T follicular helper cell (primary cell): ENCODE measurements at regions not wholly inside any gene's neighbourhood (a gene's known extent, or its start where the extent isn't known, plus 50 kb on each side); places are given as distances from the start of the nearest gene placed in this dataset.

Source experiments
- DNase-seq: peaks from one replicate; pipeline ENCODE4 v3.0.0-alpha.2; 2020; ENCODE audit warnings: low read depth

DNA sequence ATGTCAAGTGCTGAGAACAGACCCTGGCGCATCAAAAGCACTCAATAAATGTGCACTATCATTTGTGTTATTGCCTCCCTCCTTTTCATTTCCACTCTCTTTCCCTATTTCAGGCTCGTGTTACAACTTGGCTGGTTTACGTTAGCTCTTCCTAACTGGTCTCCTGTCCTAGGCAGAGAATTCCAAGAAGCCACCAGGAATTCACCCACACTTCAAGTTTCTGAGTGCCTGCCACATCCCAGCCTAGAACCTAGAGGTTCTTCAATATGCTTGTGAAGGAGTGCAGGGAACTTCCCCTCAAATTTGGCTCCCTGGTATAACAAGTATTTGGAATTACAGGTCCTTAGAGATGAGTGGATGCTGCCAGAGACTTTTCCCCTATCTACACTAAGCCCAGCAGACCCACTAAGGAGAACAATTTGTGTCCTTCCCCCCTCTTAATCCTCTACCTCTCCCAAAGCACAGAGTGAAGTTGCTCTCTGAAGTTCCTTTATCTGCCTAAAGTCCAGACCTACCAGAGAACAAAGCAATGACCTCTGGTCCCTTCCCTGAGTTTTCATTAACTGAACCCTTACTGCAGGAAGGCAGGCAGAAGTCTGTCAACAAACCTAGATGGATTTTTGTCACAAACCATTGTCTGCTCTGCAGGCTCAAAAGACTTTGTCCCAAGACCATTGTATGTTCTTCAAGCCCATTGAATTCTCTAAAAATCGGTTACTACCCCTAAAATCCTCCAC is 201.6 kb upstream of the JARID2 start:
- no peak for DNase-seq

DNA sequence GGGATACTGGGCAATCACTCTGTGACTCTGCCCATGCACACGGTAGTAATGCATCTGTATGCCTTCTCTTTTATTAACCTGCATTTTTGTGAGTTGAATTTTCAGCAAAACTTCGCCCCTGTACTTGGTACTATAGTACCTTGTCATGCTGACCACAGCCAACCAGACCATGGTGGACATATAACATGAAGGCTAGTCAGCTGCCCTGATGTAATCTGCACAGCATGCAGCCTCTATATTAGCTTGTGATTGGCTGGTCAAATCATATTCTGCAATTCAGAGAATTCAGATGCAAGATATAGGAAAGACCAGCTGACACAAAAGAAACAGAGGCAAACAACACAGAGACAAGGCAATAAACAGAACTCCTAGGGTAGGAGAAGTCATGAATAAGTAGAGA is 200.9 kb upstream of the JARID2 start:
- no peak for DNase-seq

GRCh38 chr6:15046751-15047150 is 199.1 kb upstream of the JARID2 start:
- DNase-seq = no peak

DNA sequence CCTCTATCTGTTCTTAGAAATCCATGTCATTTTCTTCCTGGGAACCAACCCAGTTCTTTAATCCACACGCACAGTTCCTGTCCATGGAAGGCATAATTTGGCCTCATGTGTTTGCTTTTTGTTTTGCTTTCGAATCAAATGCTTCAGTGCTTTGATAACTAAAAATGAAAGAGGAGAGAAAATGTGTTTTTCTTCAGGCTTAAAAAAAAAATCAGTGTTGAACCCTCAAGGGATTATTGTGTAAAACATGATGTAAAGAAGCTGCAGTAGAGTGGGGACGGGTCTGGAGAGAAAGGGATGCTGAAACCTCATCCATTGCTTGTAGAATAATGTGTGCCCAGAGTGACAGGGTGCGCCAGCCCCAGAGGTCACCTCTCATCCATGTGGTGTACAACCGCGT is 197.5 kb upstream of the JARID2 start:
- no peak for DNase-seq

- no peak for DNase-seq
Observed at GRCh38 chr6:15058200-15059061, 187.4 kb upstream of the JARID2 start.

DNA sequence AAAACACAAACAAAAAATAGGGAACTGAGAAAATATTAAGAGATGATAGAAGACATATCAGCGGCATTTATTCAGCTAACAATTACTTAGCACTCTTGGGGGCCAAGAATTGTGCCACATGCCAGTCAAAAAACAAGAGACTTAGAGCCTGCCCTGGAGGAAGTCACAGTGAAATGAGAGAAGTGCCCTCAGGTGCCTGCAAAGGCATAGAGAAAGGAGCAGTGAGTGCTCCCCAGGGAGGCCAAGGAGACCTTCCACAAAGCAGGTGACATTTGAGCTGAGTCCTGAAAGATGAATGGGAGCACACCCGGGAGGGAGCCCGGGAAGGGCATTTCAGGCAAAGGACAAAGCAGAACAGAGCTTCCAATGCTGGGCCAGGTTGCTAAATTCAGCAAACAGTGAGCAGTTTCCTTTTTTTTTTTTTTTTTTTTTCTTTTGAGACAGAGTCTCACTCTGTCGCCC is 184.7 kb upstream of the JARID2 start:
- DNase-seq = no peak

- no peak for DNase-seq
Observed at GRCh38 chr6:15061908-15062515, 183.9 kb upstream of the JARID2 start.

GRCh38 chr6:15062516-15063252 is 183.2 kb upstream of the JARID2 start:
- DNase-seq = no peak

DNA sequence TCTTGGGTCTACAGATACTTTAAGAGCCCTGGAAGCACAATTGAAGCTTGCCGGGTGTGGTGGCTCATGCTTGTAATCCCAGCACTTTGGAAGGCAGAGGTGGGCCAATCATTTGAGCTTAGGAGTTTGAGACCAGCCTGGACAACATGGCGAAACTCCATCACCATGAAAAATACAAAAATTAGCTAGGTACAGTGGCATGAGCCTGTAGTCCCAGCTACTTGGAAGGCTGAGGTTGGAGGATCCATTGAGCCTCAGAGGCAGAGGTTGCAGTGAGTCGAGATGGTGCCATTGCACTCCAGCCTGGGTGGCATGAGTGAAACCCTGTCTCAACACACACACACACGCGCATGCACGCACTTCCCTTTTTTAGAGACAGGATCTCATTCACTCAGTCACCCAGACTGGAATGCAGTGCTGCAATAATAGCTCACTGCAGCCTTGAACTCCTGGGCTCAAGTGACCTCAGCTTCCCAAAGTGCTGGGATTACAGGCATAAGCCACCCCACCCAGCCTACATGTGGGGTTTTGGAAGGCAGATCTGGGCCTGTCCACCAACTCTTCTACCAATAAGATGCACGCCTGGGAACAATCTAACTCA is 182.5 kb upstream of the JARID2 start:
- no peak for DNase-seq

- no peak for DNase-seq
Observed at GRCh38 chr6:15065261-15065989, 180.4 kb upstream of the JARID2 start.

DNA sequence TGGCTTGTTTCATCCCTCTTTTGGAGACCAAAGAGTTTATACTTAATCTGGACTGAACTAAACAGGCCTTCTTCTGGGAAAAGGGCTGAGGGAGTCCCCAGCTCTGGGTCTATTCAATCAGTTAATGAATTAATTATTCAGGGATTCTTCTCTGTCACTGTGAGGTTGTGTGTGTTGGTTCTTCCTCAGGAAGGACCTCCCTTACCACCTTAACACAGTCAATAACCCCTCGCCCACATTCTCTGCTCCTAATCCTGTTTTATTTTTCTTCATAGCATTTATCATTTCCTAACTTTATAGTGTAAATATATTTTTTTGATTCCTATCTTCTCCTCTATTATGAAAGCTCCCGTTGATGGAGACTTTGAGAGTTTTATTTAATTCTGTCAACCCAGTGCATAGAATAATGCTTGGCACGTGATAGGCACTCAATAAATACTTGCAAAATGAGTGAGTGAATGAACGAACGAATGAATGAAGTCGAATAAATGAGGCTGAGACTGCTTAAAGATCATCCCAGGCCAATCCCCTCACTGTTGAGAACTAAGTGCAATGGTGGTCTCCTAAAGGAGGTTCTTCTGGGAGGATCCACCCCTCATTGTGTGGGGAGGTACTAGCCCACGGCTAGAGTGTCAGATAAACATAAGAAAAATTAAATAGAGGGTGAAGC is 179.6 kb upstream of the JARID2 start:
- DNase-seq = no peak

GRCh38 chr6:15073344-15073789 is 172.5 kb upstream of the JARID2 start:
- no peak for DNase-seq

- no peak for DNase-seq
Observed at GRCh38 chr6:15073883-15074465, 171.9 kb upstream of the JARID2 start.

DNA sequence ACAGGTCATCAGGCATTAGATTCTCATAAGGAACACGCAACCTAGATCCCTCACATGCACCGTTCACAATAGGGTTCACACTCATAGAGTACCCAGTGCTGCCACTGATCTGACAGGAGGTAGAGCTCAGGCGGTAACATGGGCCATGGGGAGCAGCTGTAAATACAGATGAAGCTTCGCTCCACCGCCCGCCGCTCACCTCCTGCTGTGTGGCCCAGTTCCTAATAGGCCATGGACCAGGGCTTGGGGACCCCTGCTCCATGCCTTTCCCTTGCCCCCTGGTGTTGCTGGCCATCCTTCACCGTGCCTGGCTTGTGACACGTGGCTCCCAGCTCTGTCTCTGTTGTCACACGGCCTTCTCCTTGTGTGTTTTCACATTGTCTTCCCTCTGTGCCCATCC is 171.1 kb upstream of the JARID2 start:
- DNase-seq = no peak

DNA sequence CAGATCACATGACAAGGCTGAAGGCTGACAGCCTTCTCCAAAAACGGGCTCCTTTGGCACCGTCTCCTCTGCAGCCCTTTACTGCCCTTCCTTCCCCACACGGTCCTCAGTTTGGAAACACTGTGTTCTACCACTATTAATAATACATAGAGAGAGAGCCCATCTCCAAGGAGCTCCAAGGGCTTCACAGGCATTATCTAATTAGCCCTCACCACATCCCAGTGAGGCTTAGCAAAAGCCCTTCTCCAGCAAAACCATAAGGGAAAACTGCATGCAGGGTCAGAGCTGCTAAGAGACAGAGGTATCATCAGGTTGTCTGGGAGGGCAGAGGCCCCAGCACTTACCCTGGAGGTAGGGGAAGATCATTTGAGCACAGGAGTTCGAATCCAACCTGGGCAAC is 169.3 kb upstream of the JARID2 start:
- no peak for DNase-seq

DNA sequence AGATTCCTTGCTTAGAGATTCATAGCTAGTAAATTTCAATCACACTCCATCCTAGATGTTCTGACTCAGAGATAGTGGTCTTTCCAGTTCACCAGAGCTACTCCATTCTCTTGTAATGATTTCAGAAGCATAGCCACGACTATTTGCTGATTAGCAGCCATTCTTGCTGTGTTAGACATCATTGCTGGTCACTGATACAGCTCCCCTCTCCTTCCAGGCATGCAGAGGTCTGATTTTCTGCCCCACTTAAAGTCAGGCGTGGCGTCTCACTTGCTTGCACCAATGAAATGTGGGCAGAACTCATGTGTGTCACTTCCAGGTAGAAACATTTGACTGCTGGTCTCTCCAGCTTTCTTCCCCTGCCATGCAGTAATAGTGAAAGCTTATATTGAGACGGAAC is 168.9 kb upstream of the JARID2 start:
- no peak for DNase-seq

- no peak for DNase-seq
Observed at GRCh38 chr6:15077961-15078360, 167.9 kb upstream of the JARID2 start.

GRCh38 chr6:15079288-15079817 is 166.5 kb upstream of the JARID2 start:
- no peak for DNase-seq

GRCh38 chr6:15080895-15081294 is 165.0 kb upstream of the JARID2 start:
- no peak for DNase-seq

DNA sequence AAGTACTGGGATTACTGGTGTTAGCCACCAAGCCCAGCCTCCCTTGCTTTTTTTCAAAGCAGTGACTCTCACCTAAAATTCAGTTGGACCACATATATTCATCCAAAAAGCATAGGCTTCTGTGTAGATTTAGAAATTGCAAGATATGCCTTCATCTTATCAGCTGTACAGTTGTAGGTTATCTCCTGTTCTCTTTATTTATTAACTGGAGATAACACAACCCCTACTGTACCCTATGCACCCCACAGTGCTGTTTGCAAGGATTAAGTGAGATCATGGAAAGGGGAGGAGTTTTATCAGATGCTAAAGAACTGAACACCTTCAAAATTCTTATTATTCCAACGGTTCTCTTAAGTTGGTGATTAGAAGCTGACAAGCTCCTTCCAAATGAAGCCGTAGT is 164.4 kb upstream of the JARID2 start:
- no peak for DNase-seq
